B cell (primary cell): ENCODE measurements at regions not wholly inside any gene's neighbourhood (a gene's known extent, or its start where the extent isn't known, plus 50 kb on each side); places are given as distances from the start of the nearest gene placed in this dataset.

Experiments used
- EZH2 ChIP-seq: IDR thresholded peaks from 2 replicates; pipeline ENCODE4 v1.6.1; 2012; ENCODE audit warnings: borderline replicate concordance, low read depth, mild to moderate bottlenecking, moderate library complexity, low read length; ENCODE audit not compliant: insufficient read depth, poor library complexity, severe bottlenecking
- TF ChIP-seq, protein P1 (sequence below): fragments of 200-600 bp; IDR thresholded peaks from one replicate; pipeline ENCODE4 v1.8.0; 2022; ENCODE audit warnings: antibody characterized with exemption, mild to moderate bottlenecking

DNA sequence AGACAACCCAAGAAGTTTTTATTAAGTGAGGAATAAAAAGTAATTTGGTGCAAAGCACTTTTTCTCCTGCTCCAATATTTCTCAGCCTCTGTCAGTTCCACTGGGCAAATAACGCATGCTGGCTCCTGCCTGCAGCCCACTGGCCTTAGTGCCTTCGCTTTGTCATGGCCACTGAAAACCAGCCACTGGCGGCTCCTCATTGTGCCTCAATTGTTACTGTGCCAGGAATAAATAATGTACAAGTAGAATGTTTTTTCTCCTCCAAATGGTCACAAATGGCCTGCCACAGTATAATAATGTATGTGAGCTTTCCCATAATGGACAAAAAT is 267.1 kb downstream of the ACTR3 start:
- TF ChIP-seq, protein P1, sequence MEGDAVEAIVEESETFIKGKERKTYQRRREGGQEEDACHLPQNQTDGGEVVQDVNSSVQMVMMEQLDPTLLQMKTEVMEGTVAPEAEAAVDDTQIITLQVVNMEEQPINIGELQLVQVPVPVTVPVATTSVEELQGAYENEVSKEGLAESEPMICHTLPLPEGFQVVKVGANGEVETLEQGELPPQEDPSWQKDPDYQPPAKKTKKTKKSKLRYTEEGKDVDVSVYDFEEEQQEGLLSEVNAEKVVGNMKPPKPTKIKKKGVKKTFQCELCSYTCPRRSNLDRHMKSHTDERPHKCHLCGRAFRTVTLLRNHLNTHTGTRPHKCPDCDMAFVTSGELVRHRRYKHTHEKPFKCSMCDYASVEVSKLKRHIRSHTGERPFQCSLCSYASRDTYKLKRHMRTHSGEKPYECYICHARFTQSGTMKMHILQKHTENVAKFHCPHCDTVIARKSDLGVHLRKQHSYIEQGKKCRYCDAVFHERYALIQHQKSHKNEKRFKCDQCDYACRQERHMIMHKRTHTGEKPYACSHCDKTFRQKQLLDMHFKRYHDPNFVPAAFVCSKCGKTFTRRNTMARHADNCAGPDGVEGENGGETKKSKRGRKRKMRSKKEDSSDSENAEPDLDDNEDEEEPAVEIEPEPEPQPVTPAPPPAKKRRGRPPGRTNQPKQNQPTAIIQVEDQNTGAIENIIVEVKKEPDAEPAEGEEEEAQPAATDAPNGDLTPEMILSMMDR: no peak
- TF ChIP-seq EZH2: no peak
